NCI-H1417 (cell line): ENCODE measurements at regions not wholly inside any gene's neighbourhood (a gene's known extent, or its start where the extent isn't known, plus 50 kb on each side); places are given as distances from the start of the nearest gene placed in this dataset.
"Not testable (repeated sequence)": the region's sequence is repeated elsewhere in the genome, so short reads cannot be mapped to it uniquely, and the experiment has no call there.

Experiments
- DNase-seq, 3 experiments: peaks; one replicate each; lab custom pipeline; 2025; lab: John Stamatoyannopoulos, UW

- DNase-seq: no peak
Observed at GRCh38 chr7:32648408-32649156, 153.3 kb downstream of the AVL9 start.

DNA sequence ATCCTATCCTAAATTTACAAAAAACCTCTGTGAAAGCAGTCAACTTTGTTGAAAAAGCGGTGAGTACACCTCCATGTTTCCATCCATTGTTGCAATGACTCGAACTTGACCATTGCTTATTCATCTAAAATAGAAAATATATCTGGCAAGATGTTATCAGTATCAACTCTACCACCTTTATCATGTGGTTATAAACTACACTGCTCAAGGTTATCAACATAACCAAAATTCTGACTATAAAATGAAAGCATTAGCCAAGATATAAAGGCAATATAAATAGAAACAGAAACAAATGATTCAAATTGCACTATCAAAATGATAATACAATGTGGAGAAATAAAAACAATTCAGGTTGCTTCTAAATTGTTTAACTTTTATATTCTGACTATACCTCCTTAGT lies 150.0 kb downstream of the AVL9 start:
- DNase-seq: not testable (repeated sequence)

- DNase-seq: no peak
Observed at GRCh38 chr7:32643194-32643593, 147.9 kb downstream of the AVL9 start.

- DNase-seq: no peak
Observed at GRCh38 chr7:32639122-32639521, 143.8 kb downstream of the AVL9 start.

- DNase-seq: not testable (repeated sequence)
Observed at GRCh38 chr7:32638479-32639121, 143.3 kb downstream of the AVL9 start.
